ENCODE measurements at regions not wholly inside any gene's neighbourhood (a gene's known extent, or its start where the extent isn't known, plus 50 kb on each side); places are given as distances from the start of the nearest gene placed in this dataset.

DNA sequence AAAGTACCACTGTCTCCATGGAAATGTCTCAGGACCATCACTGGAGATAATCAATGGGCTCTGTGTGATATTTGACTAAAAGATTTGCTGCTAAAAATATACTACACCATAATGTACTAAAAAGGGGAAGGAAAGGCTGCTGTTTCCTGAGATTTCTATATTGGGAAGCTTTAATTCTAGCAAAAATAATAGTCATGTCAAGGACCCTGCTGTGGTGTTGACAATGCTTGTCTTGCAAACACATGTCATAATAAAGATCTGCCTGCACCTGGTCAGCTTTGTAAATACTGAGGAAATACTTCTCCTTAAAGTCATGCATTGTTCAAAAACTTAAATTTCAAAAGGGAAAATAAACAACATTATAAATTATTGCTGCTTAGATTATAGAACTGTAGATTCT, 417.9 kb downstream of the GPM6A start:
- H3K27me3 ChIP-seq, result no peaks in the 10 kb centered on the region

DNA sequence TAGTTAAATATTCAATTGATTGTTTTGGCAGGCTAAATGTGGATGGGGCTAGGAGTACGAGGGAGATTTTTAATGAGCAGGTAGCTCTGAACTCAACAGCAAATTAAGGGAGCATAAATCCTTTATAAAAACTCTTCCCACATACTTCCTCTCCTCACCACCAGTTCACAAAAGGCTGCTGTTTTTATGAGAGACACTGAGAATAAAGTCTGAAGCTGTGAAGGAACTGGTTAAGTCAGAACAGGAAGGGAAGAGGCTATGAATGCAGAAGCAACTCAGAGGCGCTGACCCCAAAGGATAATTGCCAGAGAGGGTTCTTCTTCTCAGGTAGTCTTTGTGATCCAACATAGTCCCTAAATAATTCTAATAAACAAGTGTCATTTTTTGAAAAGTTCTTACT, 406.1 kb downstream of the GPM6A start:
- TF ChIP-seq, protein P1, sequence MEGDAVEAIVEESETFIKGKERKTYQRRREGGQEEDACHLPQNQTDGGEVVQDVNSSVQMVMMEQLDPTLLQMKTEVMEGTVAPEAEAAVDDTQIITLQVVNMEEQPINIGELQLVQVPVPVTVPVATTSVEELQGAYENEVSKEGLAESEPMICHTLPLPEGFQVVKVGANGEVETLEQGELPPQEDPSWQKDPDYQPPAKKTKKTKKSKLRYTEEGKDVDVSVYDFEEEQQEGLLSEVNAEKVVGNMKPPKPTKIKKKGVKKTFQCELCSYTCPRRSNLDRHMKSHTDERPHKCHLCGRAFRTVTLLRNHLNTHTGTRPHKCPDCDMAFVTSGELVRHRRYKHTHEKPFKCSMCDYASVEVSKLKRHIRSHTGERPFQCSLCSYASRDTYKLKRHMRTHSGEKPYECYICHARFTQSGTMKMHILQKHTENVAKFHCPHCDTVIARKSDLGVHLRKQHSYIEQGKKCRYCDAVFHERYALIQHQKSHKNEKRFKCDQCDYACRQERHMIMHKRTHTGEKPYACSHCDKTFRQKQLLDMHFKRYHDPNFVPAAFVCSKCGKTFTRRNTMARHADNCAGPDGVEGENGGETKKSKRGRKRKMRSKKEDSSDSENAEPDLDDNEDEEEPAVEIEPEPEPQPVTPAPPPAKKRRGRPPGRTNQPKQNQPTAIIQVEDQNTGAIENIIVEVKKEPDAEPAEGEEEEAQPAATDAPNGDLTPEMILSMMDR (IDR thresholded peaks at IDR 0.05), result no peak
- no peak for TF ChIP-seq POLR2A (IDR thresholded peaks at IDR 0.05)
- DNase-seq (no peak), ATAC-seq (no peak)
- Histone ChIP-seq H3K27ac (no peak overlapping the region), H3K36me3 (no peaks in the 10 kb centered on the region), H3K9me3 (peaks cover 0 to 4% (median 0%) of the 10 kb centered on the region in 12 donors), H3K4me1 (no peaks in the 10 kb centered on the region), H3K27me3 (no peaks in the 10 kb centered on the region), H3K4me3 (no peak overlapping the region)
- WGBS, 4 donors, result 47 to 57% (median 54%) methylated on average over 2 of the region's 2 CpGs
- intact Hi-C loops (cut with DNase I), result no loop called here

More for the DNA sequence above, 417.9 kb downstream of the GPM6A start:
- no peak overlapping the region for H3K27ac ChIP-seq
- no peak overlapping the region for H3K4me3 ChIP-seq
- H3K36me3 ChIP-seq, result no peaks in the 10 kb centered on the region
- TF ChIP-seq, protein P1 (IDR thresholded peaks at IDR 0.05), result no peak
- no peak for TF ChIP-seq POLR2A (IDR thresholded peaks at IDR 0.05)
- intact Hi-C loops (cut with DNase I), result no loop called here
- DNase-seq (no peak), ATAC-seq (no peak)
- peaks cover 0 to 21% (median 2%) of the 10 kb centered on the region in 12 donors for H3K9me3 ChIP-seq
- H3K4me1 ChIP-seq, result no peaks in the 10 kb centered on the region

DNA sequence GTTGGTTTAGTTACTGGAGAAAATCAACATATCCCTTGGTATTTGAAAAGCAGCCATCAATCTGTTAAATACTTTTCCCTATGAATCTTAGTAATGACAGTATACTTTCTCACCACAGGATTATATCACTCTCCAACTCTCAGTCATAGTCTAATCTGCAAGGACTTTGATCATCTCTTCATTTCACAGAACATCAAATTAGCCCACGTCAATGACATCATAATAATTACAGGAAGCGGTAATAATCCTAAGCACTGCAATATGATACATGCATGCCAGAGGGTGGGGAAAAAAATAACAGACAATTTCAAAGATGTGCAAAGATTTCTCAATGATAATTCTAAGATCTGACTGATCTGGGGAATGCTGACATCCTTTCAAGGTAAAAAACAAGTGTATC, 404.1 kb downstream of the GPM6A start:
- H3K27ac ChIP-seq, result no peak overlapping the region
- H3K27me3 ChIP-seq, result no peaks in the 10 kb centered on the region
- H3K4me3 ChIP-seq, result no peak overlapping the region
- H3K9me3 ChIP-seq, result peaks cover 0 to 1% (median 0%) of the 10 kb centered on the region in 12 donors
- intact Hi-C loops (cut with DNase I), result no loop called here
- H3K4me1 ChIP-seq, result no peaks in the 10 kb centered on the region
- DNase-seq, result no peak
- 72 to 82% (median 77%) methylated on average over 2 of the region's 2 CpGs for WGBS, 4 donors
- ATAC-seq, result no peak
- TF ChIP-seq, protein P1 (IDR thresholded peaks at IDR 0.05), result no peak
- TF ChIP-seq POLR2A (IDR thresholded peaks at IDR 0.05), result no peak
- no peaks in the 10 kb centered on the region for H3K36me3 ChIP-seq

DNA sequence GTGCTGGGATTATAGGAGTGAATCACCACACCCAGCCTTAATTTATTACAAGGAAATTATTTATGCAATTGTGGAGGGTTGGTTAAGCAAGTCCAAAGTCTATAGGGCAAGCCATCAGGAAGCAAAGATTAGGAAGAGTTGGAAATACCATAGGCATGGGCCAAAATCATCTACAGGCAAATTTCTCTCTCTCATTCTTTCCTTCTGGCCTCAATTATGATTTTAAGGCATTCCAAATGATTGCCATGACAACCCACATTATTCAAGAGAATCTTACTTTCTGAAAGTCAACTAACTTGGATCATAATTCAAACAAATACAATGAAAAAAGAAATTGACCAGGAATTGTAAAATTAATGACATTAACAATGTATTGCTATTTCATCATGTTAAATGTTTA, 400.8 kb downstream of the GPM6A start:
- Histone ChIP-seq H3K27ac (no peak overlapping the region), H3K36me3 (no peaks in the 10 kb centered on the region), H3K4me3 (no peak overlapping the region), H3K4me1 (no peaks in the 10 kb centered on the region), H3K27me3 (no peaks in the 10 kb centered on the region), H3K9me3 (peaks cover 0 to 22% (median 6%) of the 10 kb centered on the region in 12 donors)
- no peak for ATAC-seq
- DNase-seq, result no peak
- intact Hi-C loops (cut with DNase I), result no loop called here
- TF ChIP-seq, protein P1 (IDR thresholded peaks at IDR 0.05), result no peak
- TF ChIP-seq POLR2A (IDR thresholded peaks at IDR 0.05), result no peak
